NCI-H526 treated with DMSO at 0.1 percent for 48 hours (cell line): ENCODE measurements at regions not wholly inside any gene's neighbourhood (a gene's known extent, or its start where the extent isn't known, plus 50 kb on each side); places are given as distances from the start of the nearest gene placed in this dataset.

Experiments
- DNase-seq: peaks from one replicate; lab custom pipeline; 2025; lab: John Stamatoyannopoulos, UW

- no peak for DNase-seq
Observed at GRCh38 chr2:16330982-16331381, 334.7 kb downstream of the CYRIA start.

GRCh38 chr2:16330571-16330970, 335.1 kb downstream of the CYRIA start:
- DNase-seq, result no peak

GRCh38 chr2:16330012-16330411, 335.6 kb downstream of the CYRIA start:
- DNase-seq, result no peak

- no peak for DNase-seq
Observed at GRCh38 chr2:16329421-16329820, 336.2 kb downstream of the CYRIA start.

- DNase-seq, result no peak
Observed at GRCh38 chr2:16328521-16329190, 337.0 kb downstream of the CYRIA start.

GRCh38 chr2:16327326-16327725, 338.3 kb downstream of the CYRIA start:
- DNase-seq, result no peak

- DNase-seq, result no peak
Observed at GRCh38 chr2:16326711-16327300, 338.8 kb downstream of the CYRIA start.

- DNase-seq, result no peak
Observed at GRCh38 chr2:16325976-16326510, 339.6 kb downstream of the CYRIA start.

GRCh38 chr2:16325016-16325975, 340.3 kb downstream of the CYRIA start:
- DNase-seq, result no peak

- no peak for DNase-seq
Observed at GRCh38 chr2:16324544-16324937, 341.1 kb downstream of the CYRIA start.

GRCh38 chr2:16323551-16324543, 341.8 kb downstream of the CYRIA start:
- DNase-seq, result no peak

GRCh38 chr2:16323126-16323520, 342.5 kb downstream of the CYRIA start:
- no peak for DNase-seq

GRCh38 chr2:16322308-16323125, 343.1 kb downstream of the CYRIA start:
- DNase-seq, result no peak

GRCh38 chr2:16321872-16322271, 343.8 kb downstream of the CYRIA start:
- peak; percentile 3 for DNase-seq

GRCh38 chr2:16321256-16321655, 344.4 kb downstream of the CYRIA start:
- no peak for DNase-seq

GRCh38 chr2:16320716-16321115, 344.9 kb downstream of the CYRIA start:
- DNase-seq, result peak; percentile 60

GRCh38 chr2:16319551-16320121, 346.0 kb downstream of the CYRIA start:
- DNase-seq, result no peak

- no peak for DNase-seq
Observed at GRCh38 chr2:16318474-16319195, 347.0 kb downstream of the CYRIA start.

- no peak for DNase-seq
Observed at GRCh38 chr2:16318051-16318450, 347.6 kb downstream of the CYRIA start.
